PC-9 (cell line): ENCODE measurements at regions not wholly inside any gene's neighbourhood (a gene's known extent, or its start where the extent isn't known, plus 50 kb on each side); places are given as distances from the start of the nearest gene placed in this dataset.

Experiments
- CTCF ChIP-seq: fragments of 200-600 bp; sonication (generic); conservative IDR thresholded peaks from 2 replicates; pipeline ENCODE4 v1.6.1; 2017; ENCODE audit warnings: mixed run types, antibody characterized with exemption, mild to moderate bottlenecking, moderate library complexity
- EZH2 ChIP-seq: fragments of 200-600 bp; sonication (generic); IDR thresholded peaks from 2 replicates; pipeline ENCODE4 v1.8.0; 2017; ENCODE audit warnings: antibody characterized with exemption, low read depth

GRCh38 chr2:114237331-114237730, 205.1 kb upstream of the DPP10 start:
- TF ChIP-seq CTCF: no peak
- no peak for TF ChIP-seq EZH2
